ENCODE measurements at regions not wholly inside any gene's neighbourhood (a gene's known extent, or its start where the extent isn't known, plus 50 kb on each side); places are given as distances from the start of the nearest gene placed in this dataset.

GRCh38 chr6:114534813-114535212, 192.0 kb upstream of the HS3ST5 start:
- Histone ChIP-seq H3K9me3 (replicated peaks in 1 of 2; ENCODE audit: control insufficient read depth in 1 of 2, insufficient read depth in 1 of 2, low read length in 2 of 2) (peaks cover 8 to 14% of the 10 kb centered on the region in 2 donors), H3K4me3 (replicated peaks in 1 of 3; ENCODE audit: low read depth in 2 of 3, low read length in 3 of 3) (no peak overlapping the region), H3K79me2 (ENCODE audit: insufficient read depth, low read length) (no peaks in the 10 kb centered on the region), H3K27ac (ENCODE audit: low read depth in 1 of 2, low read length in 2 of 2) (no peak overlapping the region), H3K4me2 (replicated peaks; ENCODE audit: extremely low read depth, low read length, poor library complexity, severe bottlenecking) (no peak overlapping the region), H3K4me1 (ENCODE audit: control insufficient read depth in 1 of 2, insufficient read depth in 2 of 2, low read length in 2 of 2) (no peaks in the 10 kb centered on the region), H3K9ac (ENCODE audit: insufficient read depth, low read length, poor library complexity, severe bottlenecking) (no peak overlapping the region), H2AFZ (ENCODE audit: insufficient read depth, low read depth, low read length, poor library complexity, severe bottlenecking) (no peak overlapping the region), H3K27me3 (ENCODE audit: control insufficient read depth in 2 of 2, insufficient read depth in 2 of 2, low read length in 2 of 2) (no peaks in the 10 kb centered on the region), H3K36me3 (replicated peaks in 1 of 2; ENCODE audit: control insufficient read depth in 1 of 2, insufficient read depth in 2 of 2, low read length in 2 of 2) (no peaks in the 10 kb centered on the region), H4K20me1 (ENCODE audit: insufficient read depth, low read length) (no peaks in the 10 kb centered on the region)
- no peak for DNase-seq
- Mint-ChIP-seq H3K4me1 (no peaks in the 10 kb centered on the region), H3K9me3 (peaks cover 2 to 12% (median 10%) of the 10 kb centered on the region in 7 donors), H3K27me3 (ENCODE audit: low read depth in 3 of 3) (no peaks in the 10 kb centered on the region), H3K27ac (no peak overlapping the region), H3K4me3 (no peak overlapping the region), H3K36me3 (no peaks in the 10 kb centered on the region)
- intact Hi-C loops (cut with micrococcal nuclease), result no loop called here
- 58% methylated on average over 2 of the region's 4 CpGs for WGBS (ENCODE audit: insufficient coverage)
- no peak for TF ChIP-seq CTCF (IDR thresholded peaks at IDR 0.05)

- Histone ChIP-seq H3K4me3 (replicated peaks in 1 of 3; ENCODE audit: low read depth in 2 of 3, low read length in 3 of 3) (no peak overlapping the region), H3K4me1 (ENCODE audit: control insufficient read depth in 1 of 2, insufficient read depth in 2 of 2, low read length in 2 of 2) (no peaks in the 10 kb centered on the region), H3K27me3 (ENCODE audit: control insufficient read depth in 2 of 2, insufficient read depth in 2 of 2, low read length in 2 of 2) (no peaks in the 10 kb centered on the region), H3K9ac (ENCODE audit: insufficient read depth, low read length, poor library complexity, severe bottlenecking) (no peak overlapping the region), H4K20me1 (ENCODE audit: insufficient read depth, low read length) (no peaks in the 10 kb centered on the region), H2AFZ (ENCODE audit: insufficient read depth, low read depth, low read length, poor library complexity, severe bottlenecking) (no peak overlapping the region), H3K79me2 (ENCODE audit: insufficient read depth, low read length) (no peaks in the 10 kb centered on the region), H3K36me3 (replicated peaks in 1 of 2; ENCODE audit: control insufficient read depth in 1 of 2, insufficient read depth in 2 of 2, low read length in 2 of 2) (no peaks in the 10 kb centered on the region), H3K9me3 (replicated peaks in 1 of 2; ENCODE audit: control insufficient read depth in 1 of 2, insufficient read depth in 1 of 2, low read length in 2 of 2) (no peaks in the 10 kb centered on the region), H3K27ac (ENCODE audit: low read depth in 1 of 2, low read length in 2 of 2) (no peak overlapping the region), H3K4me2 (replicated peaks; ENCODE audit: extremely low read depth, low read length, poor library complexity, severe bottlenecking) (no peak overlapping the region)
- H3K4me1 Mint-ChIP-seq, result no peaks in the 10 kb centered on the region
- H3K27ac Mint-ChIP-seq, result no peak overlapping the region
- no peak for DNase-seq
- H3K4me3 Mint-ChIP-seq, result no peak overlapping the region
- H3K9me3 Mint-ChIP-seq, result peaks cover 0 to 7% (median 2%) of the 10 kb centered on the region in 7 donors
- intact Hi-C loops (cut with micrococcal nuclease), result no loop called here
- H3K36me3 Mint-ChIP-seq, result no peaks in the 10 kb centered on the region
- no peak for TF ChIP-seq CTCF (IDR thresholded peaks at IDR 0.05)
- H3K27me3 Mint-ChIP-seq (ENCODE audit: low read depth in 3 of 3), result peaks cover 0 to 1% (median 0%) of the 10 kb centered on the region in 3 donors
Observed at GRCh38 chr6:114524081-114524480, 181.3 kb upstream of the HS3ST5 start.
